ENCODE measurements at regions not wholly inside any gene's neighbourhood (a gene's known extent, or its start where the extent isn't known, plus 50 kb on each side); places are given as distances from the start of the nearest gene placed in this dataset.

- no peaks in the 10 kb centered on the region for H3K27me3 ChIP-seq
- TF ChIP-seq POLR2A (IDR thresholded peaks at IDR 0.05) (no peak), CTCF (IDR thresholded peaks at IDR 0.05) (no peak)
- no peak overlapping the region for H3K4me3 ChIP-seq
- DNase-seq, result no peak
- H3K9me3 ChIP-seq, result no peaks in the 10 kb centered on the region
- no peaks in the 10 kb centered on the region for H3K36me3 ChIP-seq
- H3K4me1 ChIP-seq, result no peaks in the 10 kb centered on the region
- H3K27ac ChIP-seq, result no peak overlapping the region
Observed at GRCh38 chr2:67670747-67671183, 273.6 kb downstream of the ETAA1 start.

- no peaks in the 10 kb centered on the region for H3K27me3 ChIP-seq
- TF ChIP-seq POLR2A (IDR thresholded peaks at IDR 0.05) (no peak), CTCF (IDR thresholded peaks at IDR 0.05) (no peak)
Observed at GRCh38 chr2:67671464-67672450, 274.6 kb downstream of the ETAA1 start.

GRCh38 chr2:67674668-67675067, 277.5 kb downstream of the ETAA1 start:
- H3K9me3 ChIP-seq, result no peaks in the 10 kb centered on the region
- H3K4me1 ChIP-seq, result no peaks in the 10 kb centered on the region
- DNase-seq, result no peak
- H3K4me3 ChIP-seq, result no peak overlapping the region
- H3K36me3 ChIP-seq, result no peaks in the 10 kb centered on the region
- TF ChIP-seq POLR2A (IDR thresholded peaks at IDR 0.05), result no peak
- no peaks in the 10 kb centered on the region for H3K27me3 ChIP-seq
- H3K27ac ChIP-seq, result no peak overlapping the region

More at GRCh38 chr2:67671464-67672450, 274.6 kb downstream of the ETAA1 start:
- H3K9me3 ChIP-seq, result no peaks in the 10 kb centered on the region
- H3K4me1 ChIP-seq, result no peaks in the 10 kb centered on the region
- H3K27ac ChIP-seq, result no peak overlapping the region
- DNase-seq, result no peak
- no peaks in the 10 kb centered on the region for H3K36me3 ChIP-seq
- no peak overlapping the region for H3K4me3 ChIP-seq

- Histone ChIP-seq H3K27ac (no peak overlapping the region), H3K4me1 (no peaks in the 10 kb centered on the region), H3K27me3 (no peaks in the 10 kb centered on the region), H3K4me3 (no peak overlapping the region), H3K9me3 (no peaks in the 10 kb centered on the region), H3K36me3 (no peaks in the 10 kb centered on the region)
- no peak for DNase-seq
- TF ChIP-seq CTCF (IDR thresholded peaks at IDR 0.05) (no peak), POLR2A (IDR thresholded peaks at IDR 0.05) (no peak)
Observed at GRCh38 chr2:67684991-67685390, 287.9 kb downstream of the ETAA1 start.

- H3K27ac ChIP-seq, result no peak overlapping the region
- no peak overlapping the region for H3K4me3 ChIP-seq
- DNase-seq, result no peak
- TF ChIP-seq POLR2A (IDR thresholded peaks at IDR 0.05), result no peak
- H3K9me3 ChIP-seq, result no peaks in the 10 kb centered on the region
- H3K36me3 ChIP-seq, result no peaks in the 10 kb centered on the region
- H3K4me1 ChIP-seq, result no peaks in the 10 kb centered on the region
- H3K27me3 ChIP-seq, result no peaks in the 10 kb centered on the region
Observed at GRCh38 chr2:67686254-67686653, 289.1 kb downstream of the ETAA1 start.

- Histone ChIP-seq H3K4me1 (no peaks in the 10 kb centered on the region), H3K27me3 (no peaks in the 10 kb centered on the region), H3K36me3 (no peaks in the 10 kb centered on the region), H3K27ac (no peak overlapping the region), H3K9me3 (no peaks in the 10 kb centered on the region), H3K4me3 (no peak overlapping the region)
- TF ChIP-seq POLR2A (IDR thresholded peaks at IDR 0.05) (no peak), CTCF (IDR thresholded peaks at IDR 0.05) (no peak)
- no peak for DNase-seq
Observed at GRCh38 chr2:67689186-67689585, 292.1 kb downstream of the ETAA1 start.
